WTC11 (cell line): ENCODE measurements at regions not wholly inside any gene's neighbourhood (a gene's known extent, or its start where the extent isn't known, plus 50 kb on each side); places are given as distances from the start of the nearest gene placed in this dataset.
"Not testable (repeated sequence)": the region's sequence is repeated elsewhere in the genome, so short reads cannot be mapped to it uniquely, and the experiment has no call there.

Source experiments
- ATAC-seq: fragments of 200-7000 bp; cut with Tn5 transposase; 2 replicates; pipeline ENCODE4 v1.10.0; 2021; ENCODE audit warnings: mild to moderate bottlenecking, moderate library complexity
- CTCF ChIA-PET: fragments of 300-600 bp; sonication (Branson Sonifier 250); formaldehyde crosslinking; loops from one replicate; lab custom pipeline; 2021; ENCODE audit warnings: antibody characterized with exemption; lab: Charles Lee
- POLR2A ChIA-PET: fragments of 350-600 bp; sonication (Branson Sonifier 250); formaldehyde crosslinking; loops from one replicate; lab custom pipeline; 2021; ENCODE audit warnings: antibody characterized with exemption; lab: Charles Lee
- DNase-seq: peaks from one replicate; pipeline ENCODE4 v3.0.0; 2021; ENCODE audit warnings: low spot score
- H3K27ac Mint-ChIP-seq: 2 replicates; pipeline ENCODE4 v1.8.0; 2021; ENCODE audit warnings: mixed read lengths
- H3K27me3 Mint-ChIP-seq: 2 replicates; pipeline ENCODE4 v1.8.0; 2021; ENCODE audit warnings: low read depth, mild to moderate bottlenecking, moderate library complexity, mixed read lengths
- H3K36me3 Mint-ChIP-seq: 2 replicates; pipeline ENCODE4 v1.8.0; 2021; ENCODE audit warnings: mixed read lengths
- H3K4me1 Mint-ChIP-seq: 2 replicates; pipeline ENCODE4 v1.8.0; 2022; ENCODE audit warnings: mixed read lengths
- H3K4me3 Mint-ChIP-seq: 2 replicates; pipeline ENCODE4 v1.8.0; 2021; ENCODE audit warnings: mild to moderate bottlenecking, moderate library complexity, mixed read lengths
- H3K9me3 Mint-ChIP-seq: 2 replicates; pipeline ENCODE4 v1.8.0; 2021; ENCODE audit warnings: mixed read lengths
- AR ChIP-seq: fragments of 250-450 bp; sonication (Bioruptor Pico); IDR thresholded peaks from 2 replicates; pipeline ENCODE4 v1.9.0; 2021; ENCODE audit warnings: mild to moderate bottlenecking
- E2F5 ChIP-seq: sonication (generic); formaldehyde crosslinking; IDR thresholded peaks from 2 replicates; pipeline ENCODE4 v1.8.1; 2022; ENCODE audit warnings: mild to moderate bottlenecking, moderate library complexity, missing genetic modification reagents
- ELF4 ChIP-seq: sonication (generic); formaldehyde crosslinking; IDR thresholded peaks from 2 replicates; pipeline ENCODE4 v1.8.1; 2022; ENCODE audit warnings: low read depth, mild to moderate bottlenecking, moderate library complexity, missing genetic modification reagents
- ERG ChIP-seq: fragments of 250-450 bp; sonication (Bioruptor Pico); IDR thresholded peaks from 2 replicates; pipeline ENCODE4 v1.8.0; 2021; ENCODE audit warnings: mild to moderate bottlenecking
- FOXK1 ChIP-seq: sonication (generic); formaldehyde crosslinking; IDR thresholded peaks from 2 replicates; pipeline ENCODE4 v1.8.0; 2022; ENCODE audit warnings: mild to moderate bottlenecking, moderate library complexity, missing genetic modification reagents
- FOXP4 ChIP-seq: sonication (generic); formaldehyde crosslinking; IDR thresholded peaks from 2 replicates; pipeline ENCODE4 v1.8.0; 2022; ENCODE audit warnings: mild to moderate bottlenecking, missing genetic modification reagents
- GRHL2 ChIP-seq: fragments of 250-450 bp; sonication (Bioruptor Pico); IDR thresholded peaks from 2 replicates; pipeline ENCODE4 v1.8.0; 2022; ENCODE audit warnings: mild to moderate bottlenecking, moderate library complexity; ENCODE audit not compliant: insufficient replicate concordance, severe bottlenecking
- HMGA2 ChIP-seq: fragments of 250-450 bp; sonication (Bioruptor Pico); IDR thresholded peaks from 2 replicates; pipeline ENCODE4 v1.4.0; 2021; ENCODE audit warnings: mild to moderate bottlenecking, moderate library complexity
- IRF2 ChIP-seq: sonication (generic); formaldehyde crosslinking; IDR thresholded peaks from 2 replicates; pipeline ENCODE4 v1.8.0; 2022; ENCODE audit warnings: low read depth, missing genetic modification reagents, borderline replicate concordance
- NR2C2 ChIP-seq: sonication (generic); formaldehyde crosslinking; IDR thresholded peaks from 2 replicates; pipeline ENCODE4 v1.8.0; 2022; ENCODE audit warnings: mild to moderate bottlenecking, missing genetic modification reagents
- OVOL2 ChIP-seq: fragments of 250-450 bp; sonication (Bioruptor Pico); IDR thresholded peaks from 2 replicates; pipeline ENCODE4 v1.9.0; 2021; ENCODE audit warnings: mild to moderate bottlenecking, borderline replicate concordance
- SMAD4 ChIP-seq: sonication (generic); formaldehyde crosslinking; IDR thresholded peaks from 2 replicates; pipeline ENCODE4 v1.8.0; 2022; ENCODE audit warnings: mild to moderate bottlenecking, missing genetic modification reagents
- SP1 ChIP-seq: sonication (generic); formaldehyde crosslinking; conservative IDR thresholded peaks from 2 replicates; pipeline ENCODE4 v1.8.1; 2022; ENCODE audit warnings: missing genetic modification reagents
- ZNF423 ChIP-seq: fragments of 250-450 bp; sonication (Bioruptor Pico); IDR thresholded peaks from 2 replicates; pipeline ENCODE4 v2.1.2; 2022; ENCODE audit warnings: mild to moderate bottlenecking, moderate library complexity

GRCh38 chr3:140870351-140870750 lies 71.3 kb upstream of the SLC25A36 start (continued):
- TF ChIP-seq GRHL2: no peak
- TF ChIP-seq FOXK1 (CRISPR knock-in tag): no peak
- TF ChIP-seq HMGA2 (CRISPR knock-in tag): no peak
- no peak for TF ChIP-seq ZNF423 (CRISPR knock-in tag)
- TF ChIP-seq E2F5 (CRISPR knock-in tag): no peak
- no peak for TF ChIP-seq NR2C2 (CRISPR knock-in tag)

- H3K27ac Mint-ChIP-seq: no peak overlapping the region
- no peaks in the 10 kb centered on the region; the same call in 1 of the 2 replicates for H3K27me3 Mint-ChIP-seq
- H3K4me3 Mint-ChIP-seq: no peak overlapping the region
- no peak for ATAC-seq
- H3K9me3 Mint-ChIP-seq: peaks cover 29% of the 10 kb centered on the region
- ChIA-PET CTCF (no interaction called here), POLR2A (no interaction called here)
- H3K4me1 Mint-ChIP-seq: peaks cover 17% of the 10 kb centered on the region
- peaks cover 9% of the 10 kb centered on the region for H3K36me3 Mint-ChIP-seq
- DNase-seq: no peak
- TF ChIP-seq ERG (CRISPR knock-in tag) (no peak), OVOL2 (CRISPR knock-in tag) (no peak), SMAD4 (CRISPR knock-in tag) (no peak), IRF2 (CRISPR knock-in tag) (no peak), SP1 (CRISPR knock-in tag) (no peak), FOXP4 (no peak)
Observed at GRCh38 chr3:140871022-140871421, 70.6 kb upstream of the SLC25A36 start.

- H3K27me3 Mint-ChIP-seq, CTCF ChIA-PET, H3K36me3 Mint-ChIP-seq, H3K27ac Mint-ChIP-seq, H3K4me3 Mint-ChIP-seq, ATAC-seq, POLR2A ChIA-PET, DNase-seq: not testable (repeated sequence)
- Mint-ChIP-seq H3K9me3 (peaks cover 25% of the 10 kb centered on the region), H3K4me1 (peaks cover 17% of the 10 kb centered on the region)
Observed at GRCh38 chr3:140872165-140872564, 69.5 kb upstream of the SLC25A36 start.

GRCh38 chr3:140883428-140884040 lies 58.1 kb upstream of the SLC25A36 start:
- TF ChIP-seq SP1 (CRISPR knock-in tag) (no peak), AR (CRISPR knock-in tag) (no peak), ELF4 (no peak)
- TF ChIP-seq, all 79 proteins: peak for 0
- ChIA-PET POLR2A (no interaction called here), CTCF (interaction anchor here (0.5 kb wide), 1 partner anchor 573 kb away, joined by 3 read pairs; no protein-coding TSS in a partner anchor)
- H3K4me3 Mint-ChIP-seq: no peak overlapping the region
- H3K4me1 Mint-ChIP-seq: no peaks in the 10 kb centered on the region
- peaks cover 34% of the 10 kb centered on the region for H3K36me3 Mint-ChIP-seq
- no peak for DNase-seq
- ATAC-seq: no peak
- peaks cover 4% of the 10 kb centered on the region; the same call in 1 of the 2 replicates for H3K27me3 Mint-ChIP-seq
- H3K9me3 Mint-ChIP-seq: peaks cover 60% of the 10 kb centered on the region
- no peak overlapping the region for H3K27ac Mint-ChIP-seq

- ATAC-seq, H3K27me3 Mint-ChIP-seq, H3K4me3 Mint-ChIP-seq, DNase-seq, POLR2A ChIA-PET, H3K4me1 Mint-ChIP-seq, H3K27ac Mint-ChIP-seq, CTCF ChIA-PET: not testable (repeated sequence)
- peaks cover 29% of the 10 kb centered on the region for H3K36me3 Mint-ChIP-seq
- H3K9me3 Mint-ChIP-seq: peaks cover 41% of the 10 kb centered on the region
Observed at GRCh38 chr3:140885697-140886096, 55.9 kb upstream of the SLC25A36 start.
